OCI-LY1 (cell line): ENCODE measurements at regions not wholly inside any gene's neighbourhood (a gene's known extent, or its start where the extent isn't known, plus 50 kb on each side); places are given as distances from the start of the nearest gene placed in this dataset.

Experiments
- H2AFZ ChIP-seq: fragments of 200-600 bp; sonication (generic), shearing (Covaris generic); 2 replicates; pipeline ENCODE4 v1.6.0; 2014; ENCODE audit warnings: antibody characterized with exemption, mild to moderate bottlenecking, low read length
- H3F3A ChIP-seq: fragments of 200-600 bp; sonication (generic), shearing (Covaris generic); 2 replicates; pipeline ENCODE4 v1.6.0; 2014; ENCODE audit warnings: mild to moderate bottlenecking, antibody characterized with exemption, low read length, moderate library complexity; ENCODE audit not compliant: insufficient read depth
- H3K27ac ChIP-seq: fragments of 200-600 bp; sonication (generic); 2 replicates; pipeline ENCODE4 v1.5.1; 2014; ENCODE audit warnings: low read length, mixed run types, mild to moderate bottlenecking, low read depth; ENCODE audit not compliant: poor library complexity, severe bottlenecking
- H3K27me3 ChIP-seq: fragments of 200-600 bp; sonication (generic); 2 replicates; pipeline ENCODE4 v1.6.0; 2014; ENCODE audit warnings: antibody characterized with exemption, mild to moderate bottlenecking, low read length, moderate library complexity; ENCODE audit not compliant: insufficient read depth
- H3K36me3 ChIP-seq: fragments of 200-600 bp; sonication (generic); 2 replicates; pipeline ENCODE4 v1.6.1; 2014; ENCODE audit warnings: mild to moderate bottlenecking, antibody characterized with exemption, low read length, moderate library complexity, mixed read lengths; ENCODE audit not compliant: insufficient read depth
- H3K4me1 ChIP-seq: fragments of 200-600 bp; sonication (generic); 2 replicates; pipeline ENCODE4 v1.5.1; 2014; ENCODE audit warnings: mild to moderate bottlenecking, low read length, moderate library complexity; ENCODE audit not compliant: insufficient read depth, severe bottlenecking
- H3K4me2 ChIP-seq: fragments of 200-600 bp; sonication (generic), shearing (Covaris generic); 2 replicates; pipeline ENCODE4 v1.6.1; 2014; ENCODE audit warnings: low read length
- H3K4me3 ChIP-seq: fragments of 200-600 bp; sonication (generic); 2 replicates; pipeline ENCODE4 v1.5.1; 2014; ENCODE audit warnings: low read length, low read depth, mild to moderate bottlenecking, mixed read lengths; ENCODE audit not compliant: poor library complexity, severe bottlenecking
- H3K79me2 ChIP-seq: fragments of 200-600 bp; shearing (Covaris generic); 2 replicates; pipeline ENCODE4 v1.6.1; 2016; ENCODE audit warnings: mixed run types, low read length, mixed read lengths; ENCODE audit not compliant: insufficient read depth
- H3K9ac ChIP-seq: fragments of 200-600 bp; sonication (generic), shearing (Covaris generic); 2 replicates; pipeline ENCODE4 v1.6.1; 2014; ENCODE audit warnings: mild to moderate bottlenecking, low read length, mixed read lengths
- H3K9me2 ChIP-seq: fragments of 200-600 bp; sonication (generic), shearing (Covaris generic); 2 replicates; pipeline ENCODE4 v1.6.1; 2014; ENCODE audit warnings: low read depth, mild to moderate bottlenecking, low read length, mixed read lengths
- H3K9me3 ChIP-seq: fragments of 200-600 bp; shearing (Covaris generic); 2 replicates; pipeline ENCODE4 v1.6.1; 2014; ENCODE audit warnings: low read length, mixed read lengths
- H4K20me1 ChIP-seq: fragments of 200-600 bp; sonication (generic), shearing (Covaris generic); 2 replicates; pipeline ENCODE4 v1.6.0; 2016; ENCODE audit warnings: mild to moderate bottlenecking, low read length; ENCODE audit not compliant: insufficient read depth
- CTCF ChIP-seq: fragments of 200-600 bp; sonication (generic), shearing (Covaris generic); IDR thresholded peaks from 2 replicates; pipeline ENCODE4 v1.5.1; 2017; ENCODE audit warnings: mild to moderate bottlenecking, antibody characterized with exemption, low read length, moderate library complexity, mixed read lengths
- EZH2 ChIP-seq: fragments of 200-600 bp; sonication (generic), shearing (Covaris generic); IDR thresholded peaks from 2 replicates; pipeline ENCODE4 v1.8.0; 2017; ENCODE audit warnings: borderline replicate concordance, mixed run types, mild to moderate bottlenecking, antibody characterized with exemption, low read length, moderate library complexity, mixed read lengths

- no peak overlapping the region for H2AFZ ChIP-seq
- H3K9ac ChIP-seq: no peak overlapping the region
- H3K9me2 ChIP-seq: no peaks in the 10 kb centered on the region
- no peaks in the 10 kb centered on the region for H3K9me3 ChIP-seq
- H3K4me2 ChIP-seq: no peak overlapping the region
- H3K79me2 ChIP-seq: no peaks in the 10 kb centered on the region
- H3K36me3 ChIP-seq: no peaks in the 10 kb centered on the region
- H3K4me1 ChIP-seq: no peaks in the 10 kb centered on the region
- no peaks in the 10 kb centered on the region for H4K20me1 ChIP-seq
- TF ChIP-seq CTCF: no peak
- TF ChIP-seq EZH2: no peak
- no peaks in the 10 kb centered on the region for H3K27me3 ChIP-seq
- no peaks in the 10 kb centered on the region for H3F3A ChIP-seq
- H3K27ac ChIP-seq: no peak overlapping the region
- H3K4me3 ChIP-seq: no peak overlapping the region
These were observed 845.3 kb upstream of the GCFC2 start for GRCh38 chr2:76556018-76556417.

- Histone ChIP-seq H3F3A (no peaks in the 10 kb centered on the region), H3K27me3 (no peaks in the 10 kb centered on the region), H3K4me3 (no peak overlapping the region), H3K4me2 (no peak overlapping the region), H3K9ac (no peak overlapping the region), H3K27ac (no peak overlapping the region), H3K36me3 (no peaks in the 10 kb centered on the region), H3K4me1 (no peaks in the 10 kb centered on the region), H3K9me2 (no peaks in the 10 kb centered on the region), H4K20me1 (no peaks in the 10 kb centered on the region), H2AFZ (no peak overlapping the region), H3K79me2 (no peaks in the 10 kb centered on the region), H3K9me3 (no peaks in the 10 kb centered on the region)
- TF ChIP-seq EZH2 (no peak), CTCF (no peak)
These were observed 835.5 kb upstream of the GCFC2 start for GRCh38 chr2:76546207-76546606.

- no peaks in the 10 kb centered on the region for H4K20me1 ChIP-seq
- H3K9ac ChIP-seq: no peak overlapping the region
- H3K4me3 ChIP-seq: no peak overlapping the region
- no peaks in the 10 kb centered on the region for H3K9me2 ChIP-seq
- TF ChIP-seq EZH2 (no peak), CTCF (no peak)
- H3K27me3 ChIP-seq: no peaks in the 10 kb centered on the region
- no peaks in the 10 kb centered on the region for H3K36me3 ChIP-seq
- no peaks in the 10 kb centered on the region for H3F3A ChIP-seq
- no peak overlapping the region for H3K4me2 ChIP-seq
- H3K9me3 ChIP-seq: no peaks in the 10 kb centered on the region
- H3K79me2 ChIP-seq: no peaks in the 10 kb centered on the region
- no peak overlapping the region for H3K27ac ChIP-seq
- no peak overlapping the region for H2AFZ ChIP-seq
- no peaks in the 10 kb centered on the region for H3K4me1 ChIP-seq
These were observed 834.2 kb upstream of the GCFC2 start for GRCh38 chr2:76544901-76545300.
